ENCODE measurements at regions not wholly inside any gene's neighbourhood (a gene's known extent, or its start where the extent isn't known, plus 50 kb on each side); places are given as distances from the start of the nearest gene placed in this dataset.

- Histone ChIP-seq H3F3A (ENCODE audit: control insufficient read depth, insufficient read depth) (no peaks in the 10 kb centered on the region), H3K9me3 (ENCODE audit: control insufficient read depth, insufficient read depth, low read length) (peaks cover 4% of the 10 kb centered on the region; the same call in 1 of the 2 replicates), H3K9me2 (replicated peaks; ENCODE audit: control insufficient read depth, low read length) (no peaks in the 10 kb centered on the region), H3K79me2 (ENCODE audit: control insufficient read depth, low read length) (no peaks in the 10 kb centered on the region), H3K27ac (ENCODE audit: low read depth, low read length) (no peak overlapping the region), H3K4me2 (ENCODE audit: low read length) (no peak overlapping the region), H4K20me1 (ENCODE audit: control insufficient read depth, insufficient read depth, low read depth, low read length) (no peaks in the 10 kb centered on the region), H3K27me3 (ENCODE audit: control insufficient read depth, low read length) (0 out of 2 replicates have a peak, but pooled peaks cover 3% of the 10 kb centered on the region), H3K4me1 (ENCODE audit: control insufficient read depth, low read length) (no peaks in the 10 kb centered on the region), H3K4me3 (ENCODE audit: low read length) (no peak overlapping the region), H3K36me3 (ENCODE audit: control insufficient read depth, low read length) (no peaks in the 10 kb centered on the region)
- TF ChIP-seq CTCF (IDR thresholded peaks at IDR 0.05; ENCODE audit: low read depth, low read length, poor library complexity, severe bottlenecking) (no peak), EZH2phosphoT487 (IDR thresholded peaks at IDR 0.05; ENCODE audit: borderline replicate concordance, low read length) (no peak)
Measured at GRCh38 chr7:3168370-3168769, 124.7 kb upstream of the CARD11 start.

GRCh38 chr7:3168869-3169268 lies 125.2 kb upstream of the CARD11 start:
- H3K4me2 ChIP-seq (ENCODE audit: low read length) = no peak overlapping the region
- H3K4me3 ChIP-seq (ENCODE audit: low read length) = no peak overlapping the region
- H3F3A ChIP-seq (ENCODE audit: control insufficient read depth, insufficient read depth) = no peaks in the 10 kb centered on the region
- H3K9me3 ChIP-seq (ENCODE audit: control insufficient read depth, insufficient read depth, low read length) = peaks cover 4% of the 10 kb centered on the region; the same call in 1 of the 2 replicates
- H3K9me2 ChIP-seq (replicated peaks; ENCODE audit: control insufficient read depth, low read length) = no peaks in the 10 kb centered on the region
- no peaks in the 10 kb centered on the region for H4K20me1 ChIP-seq (ENCODE audit: control insufficient read depth, insufficient read depth, low read depth, low read length)
- H3K4me1 ChIP-seq (ENCODE audit: control insufficient read depth, low read length) = no peaks in the 10 kb centered on the region
- TF ChIP-seq CTCF (IDR thresholded peaks at IDR 0.05; ENCODE audit: low read depth, low read length, poor library complexity, severe bottlenecking) (no peak), EZH2phosphoT487 (IDR thresholded peaks at IDR 0.05; ENCODE audit: borderline replicate concordance, low read length) (no peak)
- no peaks in the 10 kb centered on the region for H3K79me2 ChIP-seq (ENCODE audit: control insufficient read depth, low read length)
- no peaks in the 10 kb centered on the region for H3K36me3 ChIP-seq (ENCODE audit: control insufficient read depth, low read length)
- H3K27ac ChIP-seq (ENCODE audit: low read depth, low read length) = no peak overlapping the region
- H3K27me3 ChIP-seq (ENCODE audit: control insufficient read depth, low read length) = 0 out of 2 replicates have a peak, but pooled peaks cover 3% of the 10 kb centered on the region

GRCh38 chr7:3172768-3173280 lies 128.2 kb upstream of the SDK1 start:
- Histone ChIP-seq H3F3A (ENCODE audit: control insufficient read depth, insufficient read depth) (no peaks in the 10 kb centered on the region), H3K9me3 (ENCODE audit: control insufficient read depth, insufficient read depth, low read length) (peaks cover 4% of the 10 kb centered on the region; the same call in 1 of the 2 replicates), H3K9me2 (replicated peaks; ENCODE audit: control insufficient read depth, low read length) (no peaks in the 10 kb centered on the region), H3K79me2 (ENCODE audit: control insufficient read depth, low read length) (no peaks in the 10 kb centered on the region), H3K27me3 (ENCODE audit: control insufficient read depth, low read length) (peaks cover 9% of the 10 kb centered on the region; the same call in 1 of the 2 replicates), H4K20me1 (ENCODE audit: control insufficient read depth, insufficient read depth, low read depth, low read length) (no peaks in the 10 kb centered on the region), H3K36me3 (ENCODE audit: control insufficient read depth, low read length) (no peaks in the 10 kb centered on the region), H3K4me1 (ENCODE audit: control insufficient read depth, low read length) (peaks cover 7% of the 10 kb centered on the region), H3K4me2 (ENCODE audit: low read length) (no peak overlapping the region), H3K4me3 (ENCODE audit: low read length) (no peak overlapping the region), H3K27ac (ENCODE audit: low read depth, low read length) (no peak overlapping the region)
- TF ChIP-seq EZH2phosphoT487 (IDR thresholded peaks at IDR 0.05; ENCODE audit: borderline replicate concordance, low read length) = no peak
- no peak for TF ChIP-seq CTCF (IDR thresholded peaks at IDR 0.05; ENCODE audit: low read depth, low read length, poor library complexity, severe bottlenecking)
